ENCODE measurements at regions not wholly inside any gene's neighbourhood (a gene's known extent, or its start where the extent isn't known, plus 50 kb on each side); places are given as distances from the start of the nearest gene placed in this dataset.

DNA sequence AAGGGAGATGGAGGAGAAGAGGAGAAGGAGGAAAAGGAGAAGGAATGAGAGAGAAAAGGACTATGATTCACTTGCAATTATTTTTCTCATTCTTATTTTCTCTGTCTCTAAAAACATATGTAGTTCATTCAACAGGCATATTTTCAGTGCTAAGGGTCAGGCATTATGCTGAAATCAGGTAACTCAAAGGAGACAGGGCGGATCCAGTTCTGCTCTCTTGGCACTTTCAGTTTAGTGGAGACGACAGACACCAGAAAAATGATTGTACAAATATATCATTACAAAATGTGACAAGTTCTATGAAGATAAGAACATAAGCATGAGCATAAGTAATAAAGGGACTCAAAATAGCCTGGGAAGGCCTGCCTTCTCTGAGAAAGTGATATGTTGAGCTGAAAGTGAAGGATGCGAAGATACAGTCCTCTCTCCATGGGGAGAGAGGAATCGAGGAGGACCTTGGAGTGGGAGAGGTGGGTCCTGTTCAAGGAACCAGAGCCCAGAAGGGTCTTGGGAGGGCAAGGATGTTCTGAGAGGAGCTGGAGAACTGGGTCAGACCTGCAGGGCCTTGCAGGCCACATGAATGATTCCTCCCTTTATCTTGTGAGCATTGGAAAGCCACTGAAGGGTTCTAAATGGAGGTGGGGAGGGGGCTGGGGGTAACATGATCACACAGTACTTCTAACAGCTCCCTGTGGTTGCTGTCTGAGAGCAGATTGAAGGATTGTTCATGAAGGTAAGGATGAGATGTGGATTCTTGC lies 58.6 kb upstream of the TMEM17 start:
- Histone ChIP-seq H3K9ac (ENCODE audit: low read depth, low read length) (no peak overlapping the region), H3K4me3 (ENCODE audit: low read depth in 1 of 2, low read length in 2 of 2) (no peak overlapping the region), H3K9me3 (ENCODE audit: insufficient read depth, low read length, severe bottlenecking) (no peaks in the 10 kb centered on the region), H2AFZ (ENCODE audit: low read depth, low read length) (no peak overlapping the region), H3K36me3 (ENCODE audit: insufficient read depth, low read length) (no peaks in the 10 kb centered on the region), H3K27ac (ENCODE audit: low read length) (no peak overlapping the region), H3K4me1 (ENCODE audit: insufficient read depth, low read length) (no peaks in the 10 kb centered on the region), H4K20me1 (ENCODE audit: insufficient read depth, low read length) (no peaks in the 10 kb centered on the region), H3K27me3 (ENCODE audit: insufficient read depth, low read length, poor library complexity) (no peaks in the 10 kb centered on the region), H3K4me2 (ENCODE audit: insufficient read depth, low read length) (no peak overlapping the region), H3K79me2 (ENCODE audit: insufficient read depth, low read length) (no peaks in the 10 kb centered on the region)
- ATAC-seq (ENCODE audit: insufficient read depth, low read depth): no peak
- no peak for TF ChIP-seq EZH2 (IDR thresholded peaks at IDR 0.05; ENCODE audit: borderline replicate concordance, low read depth, low read length, severe bottlenecking)
- TF ChIP-seq, protein P1, sequence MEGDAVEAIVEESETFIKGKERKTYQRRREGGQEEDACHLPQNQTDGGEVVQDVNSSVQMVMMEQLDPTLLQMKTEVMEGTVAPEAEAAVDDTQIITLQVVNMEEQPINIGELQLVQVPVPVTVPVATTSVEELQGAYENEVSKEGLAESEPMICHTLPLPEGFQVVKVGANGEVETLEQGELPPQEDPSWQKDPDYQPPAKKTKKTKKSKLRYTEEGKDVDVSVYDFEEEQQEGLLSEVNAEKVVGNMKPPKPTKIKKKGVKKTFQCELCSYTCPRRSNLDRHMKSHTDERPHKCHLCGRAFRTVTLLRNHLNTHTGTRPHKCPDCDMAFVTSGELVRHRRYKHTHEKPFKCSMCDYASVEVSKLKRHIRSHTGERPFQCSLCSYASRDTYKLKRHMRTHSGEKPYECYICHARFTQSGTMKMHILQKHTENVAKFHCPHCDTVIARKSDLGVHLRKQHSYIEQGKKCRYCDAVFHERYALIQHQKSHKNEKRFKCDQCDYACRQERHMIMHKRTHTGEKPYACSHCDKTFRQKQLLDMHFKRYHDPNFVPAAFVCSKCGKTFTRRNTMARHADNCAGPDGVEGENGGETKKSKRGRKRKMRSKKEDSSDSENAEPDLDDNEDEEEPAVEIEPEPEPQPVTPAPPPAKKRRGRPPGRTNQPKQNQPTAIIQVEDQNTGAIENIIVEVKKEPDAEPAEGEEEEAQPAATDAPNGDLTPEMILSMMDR (IDR thresholded peaks at IDR 0.05; ENCODE audit: borderline replicate concordance, extremely low read depth, low read length, poor library complexity, severe bottlenecking): no peak
- no peak for DNase-seq

DNA sequence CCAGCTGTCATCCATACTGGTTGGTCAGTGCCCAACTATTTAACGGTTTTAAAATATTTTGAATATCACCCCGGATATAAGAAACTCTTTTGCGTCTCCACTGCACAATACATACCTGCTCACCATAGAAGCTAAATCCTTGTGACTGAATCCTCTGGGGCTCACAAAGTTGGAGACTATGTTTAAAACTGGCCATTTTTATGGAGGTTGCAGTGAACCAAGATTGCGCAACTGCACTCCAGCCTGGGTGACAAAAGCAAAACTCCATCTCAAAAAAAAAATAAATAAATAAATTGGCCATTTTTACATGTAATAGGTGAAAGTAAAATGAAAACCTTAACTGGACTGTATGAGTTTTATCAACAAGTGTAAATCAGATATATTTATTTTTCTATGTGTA lies 55.6 kb upstream of the TMEM17 start:
- ATAC-seq (ENCODE audit: insufficient read depth, low read depth): no peak
- no peaks in the 10 kb centered on the region for H3K4me1 ChIP-seq (ENCODE audit: insufficient read depth, low read length)
- TF ChIP-seq, protein P1 (IDR thresholded peaks at IDR 0.05; ENCODE audit: borderline replicate concordance, extremely low read depth, low read length, poor library complexity, severe bottlenecking): no peak
- no peak for TF ChIP-seq EZH2 (IDR thresholded peaks at IDR 0.05; ENCODE audit: borderline replicate concordance, low read depth, low read length, severe bottlenecking)

GRCh38 chr2:62559582-62559981 lies 53.6 kb upstream of the TMEM17 start:
- ATAC-seq (ENCODE audit: insufficient read depth, low read depth) (no peak), DNase-seq (no peak)
- Histone ChIP-seq H3K36me3 (ENCODE audit: insufficient read depth, low read length) (no peaks in the 10 kb centered on the region), H3K79me2 (ENCODE audit: insufficient read depth, low read length) (no peaks in the 10 kb centered on the region), H3K27me3 (ENCODE audit: insufficient read depth, low read length, poor library complexity) (no peaks in the 10 kb centered on the region), H3K4me2 (ENCODE audit: insufficient read depth, low read length) (no peak overlapping the region), H3K4me3 (ENCODE audit: low read depth in 1 of 2, low read length in 2 of 2) (no peak overlapping the region), H4K20me1 (ENCODE audit: insufficient read depth, low read length) (no peaks in the 10 kb centered on the region), H3K27ac (ENCODE audit: low read length) (no peak overlapping the region), H3K9ac (ENCODE audit: low read depth, low read length) (no peak overlapping the region), H3K4me1 (ENCODE audit: insufficient read depth, low read length) (no peaks in the 10 kb centered on the region), H3K9me3 (ENCODE audit: insufficient read depth, low read length, severe bottlenecking) (no peaks in the 10 kb centered on the region), H2AFZ (ENCODE audit: low read depth, low read length) (no peak overlapping the region)
- no peak for TF ChIP-seq EZH2 (IDR thresholded peaks at IDR 0.05; ENCODE audit: borderline replicate concordance, low read depth, low read length, severe bottlenecking)
- TF ChIP-seq, protein P1 (IDR thresholded peaks at IDR 0.05; ENCODE audit: borderline replicate concordance, extremely low read depth, low read length, poor library complexity, severe bottlenecking): no peak

More for the DNA sequence above, 55.6 kb upstream of the TMEM17 start:
- Histone ChIP-seq H3K4me2 (ENCODE audit: insufficient read depth, low read length) (no peak overlapping the region), H3K36me3 (ENCODE audit: insufficient read depth, low read length) (no peaks in the 10 kb centered on the region), H2AFZ (ENCODE audit: low read depth, low read length) (no peak overlapping the region), H3K27me3 (ENCODE audit: insufficient read depth, low read length, poor library complexity) (no peaks in the 10 kb centered on the region), H3K79me2 (ENCODE audit: insufficient read depth, low read length) (no peaks in the 10 kb centered on the region), H3K9ac (ENCODE audit: low read depth, low read length) (no peak overlapping the region), H3K9me3 (ENCODE audit: insufficient read depth, low read length, severe bottlenecking) (no peaks in the 10 kb centered on the region), H3K4me3 (ENCODE audit: low read depth in 1 of 2, low read length in 2 of 2) (no peak overlapping the region), H4K20me1 (ENCODE audit: insufficient read depth, low read length) (no peaks in the 10 kb centered on the region), H3K27ac (ENCODE audit: low read length) (no peak overlapping the region)
- no peak for DNase-seq
